GM21360 (cell line): ENCODE measurements at regions not wholly inside any gene's neighbourhood (a gene's known extent, or its start where the extent isn't known, plus 50 kb on each side); places are given as distances from the start of the nearest gene placed in this dataset.
"Not testable (repeated sequence)": the region's sequence is repeated elsewhere in the genome, so short reads cannot be mapped to it uniquely, and the experiment has no call there.

Source experiments
- ATAC-seq: cut with Tn5 transposase; IDR thresholded peaks from one replicate; pipeline ENCODE4 v1.9.1; 2021; ENCODE audit warnings: mild to moderate bottlenecking, moderate library complexity; ENCODE audit not compliant: unreplicated experiment

DNA sequence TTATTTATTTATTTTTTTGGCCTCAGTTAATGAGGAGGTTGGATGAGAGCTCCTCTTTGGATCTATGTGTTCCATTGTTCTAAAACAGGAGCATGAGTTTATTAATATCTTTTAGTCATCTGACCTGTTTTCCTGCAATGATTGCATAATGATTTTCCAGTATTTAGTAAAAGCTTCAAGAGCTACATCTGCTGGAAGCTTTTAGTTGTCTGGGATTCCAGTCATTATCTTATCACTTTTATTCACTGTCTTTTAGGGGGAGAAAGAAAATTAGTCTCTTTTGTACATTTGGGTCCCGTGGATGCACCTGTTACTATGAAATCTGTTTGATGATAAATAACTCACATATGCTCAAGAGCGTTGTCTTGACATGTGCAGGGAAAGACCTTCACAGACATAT is 1270.0 kb downstream of the ROBO1 start:
- no peak for ATAC-seq

GRCh38 chr3:78506061-78506460 is 1261.7 kb downstream of the ROBO1 start:
- ATAC-seq: no peak

GRCh38 chr3:78506581-78507195 is 1261.1 kb downstream of the ROBO1 start:
- no peak for ATAC-seq

GRCh38 chr3:78507196-78507984 is 1260.4 kb downstream of the ROBO1 start:
- ATAC-seq: no peak

- no peak for ATAC-seq
Observed at GRCh38 chr3:78511840-78512239, 1256.0 kb downstream of the ROBO1 start.

DNA sequence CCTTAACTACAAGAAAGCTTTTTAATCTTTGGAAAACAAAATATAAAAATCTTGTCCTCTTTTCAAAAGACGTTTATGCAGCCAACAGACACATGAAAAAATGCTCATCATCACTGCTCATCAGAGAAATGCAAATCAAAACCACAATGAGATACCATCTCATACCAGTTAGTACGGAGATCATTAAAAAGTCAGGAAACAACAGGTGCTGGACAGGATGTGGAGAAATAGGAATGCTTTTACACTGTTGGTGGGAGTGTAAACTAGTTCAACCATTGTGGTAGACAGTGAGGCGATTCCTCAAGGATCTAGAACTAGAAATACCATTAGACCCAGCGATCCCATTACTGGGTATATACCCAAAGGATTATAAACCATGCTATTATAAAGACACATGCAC is 1255.0 kb downstream of the ROBO1 start:
- ATAC-seq: not testable (repeated sequence)

GRCh38 chr3:78516437-78516836 is 1251.4 kb downstream of the ROBO1 start:
- no peak for ATAC-seq

DNA sequence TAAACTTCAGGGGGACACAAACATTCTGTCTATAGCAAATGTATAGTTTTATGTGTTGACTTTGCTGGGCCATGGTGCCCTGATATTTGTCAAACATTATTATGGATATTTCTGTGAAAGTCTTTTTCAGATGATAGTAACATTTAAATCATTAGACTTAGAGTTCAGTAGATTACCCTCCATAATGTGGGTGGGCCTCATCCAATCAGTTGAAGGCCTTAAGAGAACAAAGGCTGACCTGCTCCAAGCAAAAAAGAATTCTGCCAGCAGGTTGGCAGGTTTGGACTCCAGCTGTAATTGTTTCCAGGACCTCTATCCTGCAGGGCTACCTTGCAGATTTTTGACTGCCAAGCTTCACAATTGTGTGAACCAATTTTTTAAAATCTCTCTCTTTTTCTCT is 1250.9 kb downstream of the ROBO1 start:
- no peak for ATAC-seq

DNA sequence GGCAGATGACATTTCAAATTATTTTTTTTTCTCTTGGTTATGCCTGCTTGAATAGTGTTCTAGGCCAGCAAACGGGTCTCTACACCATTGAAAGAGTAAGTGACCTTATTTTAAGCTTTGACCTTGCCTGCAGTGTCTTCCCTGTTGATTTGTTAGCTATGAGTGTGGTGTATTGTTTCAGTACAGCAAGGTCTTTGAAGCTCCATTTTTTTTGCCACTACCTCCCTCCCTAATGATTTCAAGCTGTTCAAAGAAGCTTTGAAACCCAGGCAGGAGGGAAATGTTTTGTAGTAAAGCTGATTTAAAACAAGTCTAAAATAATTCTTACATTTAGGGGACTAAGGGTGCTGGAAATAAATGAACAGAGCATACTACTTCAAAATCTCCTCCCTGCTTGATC is 1249.8 kb downstream of the ROBO1 start:
- ATAC-seq: no peak

- no peak for ATAC-seq
Observed at GRCh38 chr3:78519281-78519680, 1248.5 kb downstream of the ROBO1 start.

- ATAC-seq: no peak
Observed at GRCh38 chr3:78529601-78530000, 1238.2 kb downstream of the ROBO1 start.

GRCh38 chr3:78540485-78540884 is 1227.3 kb downstream of the ROBO1 start:
- no peak for ATAC-seq

GRCh38 chr3:78545827-78546226 is 1222.0 kb downstream of the ROBO1 start:
- no peak for ATAC-seq
